ENCODE measurements at regions not wholly inside any gene's neighbourhood (a gene's known extent, or its start where the extent isn't known, plus 50 kb on each side); places are given as distances from the start of the nearest gene placed in this dataset.

DNA sequence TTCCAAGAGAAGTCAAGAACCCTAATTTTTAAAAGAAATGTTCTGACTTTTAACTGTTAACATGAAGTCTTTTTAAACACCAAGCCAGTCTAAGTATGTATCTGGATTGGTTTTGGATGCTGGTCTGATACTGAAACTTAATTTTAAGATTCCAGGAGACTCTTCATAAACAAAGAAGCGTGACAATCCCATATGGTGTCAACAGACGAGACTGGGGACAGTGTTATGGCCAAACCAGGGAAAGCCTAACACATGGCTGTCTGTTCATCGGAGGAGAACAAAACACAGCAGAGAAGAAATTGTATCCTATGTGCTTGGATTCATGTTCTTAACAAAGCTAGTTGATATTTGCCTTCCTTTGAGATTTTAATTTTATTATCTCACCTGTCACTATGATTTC, 80.5 kb upstream of the UPP2 start:
- H3K9me3 ChIP-seq = no peaks in the 10 kb centered on the region

DNA sequence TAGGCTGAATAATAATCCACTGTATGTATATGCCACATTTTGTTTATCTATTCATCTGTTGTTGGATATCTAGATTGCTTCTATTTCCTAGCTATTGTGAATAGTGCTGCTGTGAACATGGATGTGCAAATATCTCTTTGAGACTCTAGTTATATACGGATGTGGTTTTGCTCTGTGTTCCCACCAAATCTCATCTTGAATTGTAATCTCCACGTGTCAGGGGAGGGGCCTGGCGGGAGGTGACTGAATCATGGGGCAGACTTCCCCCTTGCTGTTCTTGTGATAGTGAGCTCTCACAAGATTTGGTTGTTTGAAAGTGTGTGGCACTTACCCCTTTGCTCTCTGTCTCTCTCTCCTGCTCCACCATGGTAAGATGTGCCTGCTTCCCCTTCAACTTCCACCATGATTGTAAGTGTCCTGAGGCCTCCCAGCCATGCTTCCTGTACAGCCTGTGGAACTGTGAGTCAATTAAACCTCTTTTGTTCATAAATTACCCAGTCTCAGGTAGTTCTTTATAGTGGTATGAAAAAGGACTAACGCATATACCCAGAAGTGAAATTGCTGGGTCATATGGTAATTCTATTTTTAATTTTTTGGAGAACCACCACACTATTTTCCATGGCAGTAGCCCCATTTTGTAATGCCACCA, 86.1 kb upstream of the UPP2 start:
- no peak overlapping the region for H3K4me3 ChIP-seq
- intact Hi-C loops (cut with DNase I) = no loop called here
- no peaks in the 10 kb centered on the region for H3K27me3 ChIP-seq
- ATAC-seq (no peak), DNase-seq (no peak)
- TF ChIP-seq, protein P1, sequence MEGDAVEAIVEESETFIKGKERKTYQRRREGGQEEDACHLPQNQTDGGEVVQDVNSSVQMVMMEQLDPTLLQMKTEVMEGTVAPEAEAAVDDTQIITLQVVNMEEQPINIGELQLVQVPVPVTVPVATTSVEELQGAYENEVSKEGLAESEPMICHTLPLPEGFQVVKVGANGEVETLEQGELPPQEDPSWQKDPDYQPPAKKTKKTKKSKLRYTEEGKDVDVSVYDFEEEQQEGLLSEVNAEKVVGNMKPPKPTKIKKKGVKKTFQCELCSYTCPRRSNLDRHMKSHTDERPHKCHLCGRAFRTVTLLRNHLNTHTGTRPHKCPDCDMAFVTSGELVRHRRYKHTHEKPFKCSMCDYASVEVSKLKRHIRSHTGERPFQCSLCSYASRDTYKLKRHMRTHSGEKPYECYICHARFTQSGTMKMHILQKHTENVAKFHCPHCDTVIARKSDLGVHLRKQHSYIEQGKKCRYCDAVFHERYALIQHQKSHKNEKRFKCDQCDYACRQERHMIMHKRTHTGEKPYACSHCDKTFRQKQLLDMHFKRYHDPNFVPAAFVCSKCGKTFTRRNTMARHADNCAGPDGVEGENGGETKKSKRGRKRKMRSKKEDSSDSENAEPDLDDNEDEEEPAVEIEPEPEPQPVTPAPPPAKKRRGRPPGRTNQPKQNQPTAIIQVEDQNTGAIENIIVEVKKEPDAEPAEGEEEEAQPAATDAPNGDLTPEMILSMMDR (IDR thresholded peaks at IDR 0.05) = no peak
- H3K9me3 ChIP-seq = no peaks in the 10 kb centered on the region
- H3K36me3 ChIP-seq = no peaks in the 10 kb centered on the region
- H3K27ac ChIP-seq = no peak overlapping the region
- peaks cover 0 to 11% of the 10 kb centered on the region in 2 donors for H3K4me1 ChIP-seq

More for the DNA sequence above, 80.5 kb upstream of the UPP2 start:
- TF ChIP-seq, protein P1 (IDR thresholded peaks at IDR 0.05) = no peak
- H3K4me3 ChIP-seq = no peak overlapping the region
- no peak for ATAC-seq
- H3K36me3 ChIP-seq = no peaks in the 10 kb centered on the region
- no peak overlapping the region for H3K27ac ChIP-seq
- H3K4me1 ChIP-seq = no peaks in the 10 kb centered on the region
- no peaks in the 10 kb centered on the region for H3K27me3 ChIP-seq
- no peak for DNase-seq
- intact Hi-C loops (cut with DNase I) = loop anchor here in 1 of 2 donors (5.0 kb wide), 1 partner anchor 731 kb away; no protein-coding TSS in a partner anchor

DNA sequence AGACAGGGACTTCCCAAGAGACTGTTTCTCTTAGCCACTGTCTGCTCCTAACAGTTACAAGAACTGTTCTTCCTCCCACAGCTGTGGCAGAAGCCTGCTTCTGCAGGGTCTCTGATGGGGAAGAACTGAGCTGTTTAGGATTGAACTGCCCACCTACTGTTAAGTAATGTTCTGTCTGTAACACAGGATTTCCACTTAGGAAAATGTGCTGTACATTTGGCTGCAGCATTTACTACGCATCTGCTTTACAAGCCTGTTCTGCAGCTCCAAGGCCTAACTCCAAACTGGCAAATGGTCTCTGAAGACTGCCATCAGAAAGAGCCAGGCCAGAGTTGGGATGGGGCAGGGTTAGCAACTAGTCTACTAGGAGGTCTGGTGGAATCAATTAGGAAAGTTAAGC, 87.8 kb upstream of the UPP2 start:
- TF ChIP-seq, protein P1 (IDR thresholded peaks at IDR 0.05) = no peak
- Histone ChIP-seq H3K4me1 (peaks cover 0 to 16% of the 10 kb centered on the region in 2 donors), H3K4me3 (no peak overlapping the region), H3K27me3 (no peaks in the 10 kb centered on the region), H3K36me3 (no peaks in the 10 kb centered on the region), H3K9me3 (no peaks in the 10 kb centered on the region), H3K27ac (no peak overlapping the region)
- ATAC-seq (no peak), DNase-seq (no peak)
- intact Hi-C loops (cut with DNase I) = no loop called here

DNA sequence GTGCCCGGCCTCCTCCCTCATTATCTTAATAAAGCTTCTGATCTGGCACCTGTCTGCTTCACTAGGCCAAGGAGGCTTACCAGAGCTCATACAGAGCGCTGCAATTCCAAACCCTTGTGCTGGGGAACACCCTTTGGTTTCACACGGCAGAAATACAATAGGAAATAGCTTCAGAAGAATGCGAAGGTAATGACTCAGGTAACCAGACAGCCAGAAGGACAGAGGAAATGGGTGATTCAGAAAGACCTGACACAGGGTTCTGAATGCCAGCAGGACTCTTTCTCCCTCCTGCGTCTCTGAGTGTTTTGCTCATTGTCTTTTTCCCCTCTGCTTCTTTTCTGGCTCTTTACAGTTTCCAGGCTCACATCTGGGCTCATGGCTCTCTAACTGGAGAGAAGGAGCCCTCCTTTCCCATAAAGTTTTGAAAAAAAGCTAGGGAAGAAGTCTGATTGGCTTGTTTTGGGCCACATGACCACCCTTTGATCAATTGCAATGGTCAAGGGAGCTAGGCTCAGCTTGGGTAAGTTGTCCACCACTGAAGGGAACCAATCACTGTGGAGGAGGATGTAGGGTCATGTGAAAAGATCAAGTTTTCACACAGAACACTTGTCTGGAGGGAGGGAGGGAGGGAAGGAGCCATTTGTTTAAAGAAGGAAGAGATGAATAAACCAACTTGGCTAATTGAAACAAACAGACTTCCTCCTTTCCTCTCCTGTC, 90.5 kb upstream of the UPP2 start:
- intact Hi-C loops (cut with DNase I) = no loop called here

DNA sequence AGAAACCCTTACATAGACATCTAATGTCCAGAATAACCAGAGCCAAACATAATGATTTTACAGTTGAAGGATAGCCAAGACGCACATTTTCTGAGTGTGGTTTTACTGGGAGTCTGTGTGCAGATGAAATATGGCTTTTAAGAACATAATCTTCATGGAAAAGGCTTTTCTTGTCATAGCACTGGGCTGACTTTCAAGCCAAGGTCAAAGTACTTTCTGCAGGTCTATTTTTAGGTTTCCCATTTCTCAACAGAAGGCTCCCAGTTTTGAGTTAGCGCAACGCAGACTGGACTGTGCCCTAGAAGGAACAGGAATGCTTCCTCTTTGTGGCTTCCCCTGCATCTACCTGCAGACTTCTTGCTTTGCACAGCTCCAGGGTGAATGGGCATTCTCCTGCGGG, 92.3 kb upstream of the UPP2 start:
- peaks cover 0 to 14% of the 10 kb centered on the region in 2 donors for H3K4me1 ChIP-seq
- H3K4me3 ChIP-seq = no peak overlapping the region
- TF ChIP-seq, protein P1 (IDR thresholded peaks at IDR 0.05) = no peak
- intact Hi-C loops (cut with DNase I) = loop anchor here in 1 of 2 donors (5.0 kb wide), 1 partner anchor 237 kb away; no protein-coding TSS in a partner anchor
- ATAC-seq (no peak), DNase-seq (no peak)
- no peak overlapping the region for H3K27ac ChIP-seq
- H3K9me3 ChIP-seq = no peaks in the 10 kb centered on the region
- H3K36me3 ChIP-seq = no peaks in the 10 kb centered on the region
- H3K27me3 ChIP-seq = no peaks in the 10 kb centered on the region

More for the DNA sequence above, 90.5 kb upstream of the UPP2 start:
- TF ChIP-seq, protein P1 (IDR thresholded peaks at IDR 0.05) = no peak
- ATAC-seq (no peak), DNase-seq (no peak)
- no peaks in the 10 kb centered on the region for H3K36me3 ChIP-seq
- no peak overlapping the region for H3K27ac ChIP-seq
- H3K27me3 ChIP-seq = no peaks in the 10 kb centered on the region
- H3K4me1 ChIP-seq = peaks cover 0 to 20% of the 10 kb centered on the region in 2 donors
- H3K9me3 ChIP-seq = no peaks in the 10 kb centered on the region
- H3K4me3 ChIP-seq = no peak overlapping the region

Measured in left lung (tissue), 4 donors.